Heart right ventricle (tissue), 16 donors: ENCODE measurements at regions not wholly inside any gene's neighbourhood (a gene's known extent, or its start where the extent isn't known, plus 50 kb on each side); places are given as distances from the start of the nearest gene placed in this dataset.
A peak's percentile ranks its signal among the peaks of the same experiment; 100 is the strongest.

Experiments used
- ATAC-seq, 8 donors: fragments of 200-7000 bp; cut with Tn5 transposase; one replicate each; pipeline ENCODE4 v1.9.1; 2020; ENCODE audit warnings: mild to moderate bottlenecking in 8 of 8, moderate library complexity in 8 of 8, moderate number of reproducible peaks in 1 of 8
- DNase-seq, 2 donors: peaks; one replicate each; pipeline ENCODE4 v3.0.0-alpha.2; 2020
- H3K27ac ChIP-seq, 10 donors: fragments of 200-600 bp; sonication (generic) in 2 of 10; one replicate each; pipeline versions ENCODE4 v1.5.0 to v1.8.0; 2020 to 2022; ENCODE audit warnings: mild to moderate bottlenecking in 3 of 10
- H3K27me3 ChIP-seq, 7 donors: fragments of 200-600 bp; one replicate each; pipeline ENCODE4 v1.8.0; 2021 to 2022; ENCODE audit warnings: mild to moderate bottlenecking in 2 of 7
- H3K36me3 ChIP-seq, 9 donors: fragments of 200-600 bp; sonication (generic) in 1 of 9; one replicate each; pipeline versions ENCODE4 v1.5.0 to v1.8.0; 2020 to 2022; ENCODE audit warnings: mild to moderate bottlenecking in 2 of 9
- H3K4me1 ChIP-seq, 9 donors: fragments of 200-600 bp; sonication (generic) in 1 of 9; one replicate each; pipeline versions ENCODE4 v1.5.0 to v1.8.0; 2020 to 2022; ENCODE audit warnings: mild to moderate bottlenecking in 4 of 9
- H3K4me3 ChIP-seq, 10 donors: fragments of 200-600 bp; sonication (generic) in 2 of 10; one replicate each; pipeline versions ENCODE4 v1.5.0 to v1.8.0; 2020 to 2022; ENCODE audit warnings: mild to moderate bottlenecking in 7 of 10, moderate library complexity in 2 of 10
- H3K9me3 ChIP-seq, 11 donors: fragments of 200-600 bp in 10 of 11; sonication (generic) in 2 of 11; one replicate each; pipeline versions ENCODE4 v1.5.0 to v1.8.0; 2013 to 2022; ENCODE audit warnings: mild to moderate bottlenecking in 2 of 11, control low read depth in 1 of 11, moderate library complexity in 1 of 11
- CTCF ChIP-seq, 9 donors: fragments of 200-600 bp; sonication (generic) in 2 of 9; IDR thresholded peaks; one replicate each; pipeline versions ENCODE4 v1.5.0 to v1.8.0; 2021 to 2022; ENCODE audit warnings: antibody characterized with exemption in 9 of 9, mild to moderate bottlenecking in 5 of 9, moderate library complexity in 1 of 9
- WGBS, 2 donors: extraction: QIAGEN DNeasy Blood & Tissue Kit; methylation state at CpG; one replicate each; pipeline ENCODE4 v1.1.7; 2013; ENCODE audit warnings: inconsistent platforms in 1 of 2; 5-methylcytosine and 5-hydroxymethylcytosine counted together
- intact Hi-C, 10 donors: fragments of 100-400 bp; cut with DNase I; formaldehyde crosslinking; loops; one replicate each; pipeline versions ENCODE4 v1.11.1 to v1.14.2; 2022
- donor health status: Arrhythmogenic right ventricular cardiomyopathy.
- donor health status: ischemic (EF 13 %, LVEDD 7.1; RV severe dilation, severe dysfunction).
- donor health status: healthy with polysubstance abuse.
- donor health status: DM: no; HTN: yes; CAD: no.
- donor health status: DM: no; HTN: no; CAD: no.
- donor health status: ischemic (EF 25% LVEDD 6.9; RV normal size, moderate dysfunction).
- donor health status: ischemic (EF 25% LVEDD 5.7; RV mildly dilated, moderate dysfunction).
- donor health status: healthy.
- donor health status: DM: yes; HTN: yes; CAD: no.
- donor health status: Ischemic cardiomyopathy.
- donor health status: ischemic (EF 35%, LVEDD 5.7; RV mildly dilated, moderate dysfunction).
- donor health status: nonischemic (EF 11% LVEDD 7.7; RV severe dilation, severe dysfunction).
- donor health status: DM: yes; HTN: yes; CAD: no.
- donor health status: PGD.
- donor health status: ischemic (EF 29% LVEDD 5.4; RV normal size, mild dysfunction).
- donor health status: nonischemic (EF 23%, LVEDD 6.1; RV moderate dilation, normal function).

GRCh38 chr4:137664046-137664387, 131.7 kb upstream of the PCDH18 start:
- ATAC-seq, result no peak
- intact Hi-C loops, result no loop called here

GRCh38 chr4:137663251-137664045, 131.2 kb upstream of the PCDH18 start:
- intact Hi-C loops, result no loop called here
- Histone ChIP-seq H3K4me3 (no peak overlapping the region), H3K27ac (peak overlapping the region in 1 of 10 donors; percentile 12), H3K9me3 (peaks cover 0 to 6% (median 0%) of the 10 kb centered on the region in 11 donors), H3K36me3 (no peaks in the 10 kb centered on the region), H3K4me1 (peaks cover 0 to 14% (median 2%) of the 10 kb centered on the region in 9 donors), H3K27me3 (no peaks in the 10 kb centered on the region)
- 68% methylated on average over 5 of the region's 5 CpGs for WGBS, 2 donors
- DNase-seq (no peak), ATAC-seq (peak in 2 of 8 donors; percentile 29 to 42)
- no peak for TF ChIP-seq CTCF (IDR thresholded peaks at IDR 0.05)

More at GRCh38 chr4:137664046-137664387, 131.7 kb upstream of the PCDH18 start:
- Histone ChIP-seq H3K9me3 (peaks cover 0 to 6% (median 0%) of the 10 kb centered on the region in 11 donors), H3K36me3 (no peaks in the 10 kb centered on the region), H3K4me3 (no peak overlapping the region), H3K27ac (peak overlapping the region in 1 of 10 donors; percentile 12), H3K4me1 (peaks cover 0 to 14% (median 2%) of the 10 kb centered on the region in 9 donors), H3K27me3 (no peaks in the 10 kb centered on the region)
- no peak for DNase-seq
- TF ChIP-seq CTCF (IDR thresholded peaks at IDR 0.05), result no peak
- 35 to 36% methylated on average over 1 of the region's 1 CpG for WGBS, 2 donors

GRCh38 chr4:137661693-137662092, 129.4 kb upstream of the PCDH18 start:
- DNase-seq (no peak), ATAC-seq (no peak)
- WGBS, 2 donors, result 84 to 90% methylated on average over 2 of the region's 2 CpGs
- Histone ChIP-seq H3K27me3 (no peaks in the 10 kb centered on the region), H3K27ac (no peak overlapping the region), H3K4me1 (peaks cover 0 to 14% (median 2%) of the 10 kb centered on the region in 9 donors), H3K36me3 (no peaks in the 10 kb centered on the region), H3K9me3 (peaks cover 0 to 6% (median 0%) of the 10 kb centered on the region in 11 donors), H3K4me3 (no peak overlapping the region)
- intact Hi-C loops, result no loop called here
- TF ChIP-seq CTCF (IDR thresholded peaks at IDR 0.05), result no peak

- 74 to 75% methylated on average over 4 of the region's 4 CpGs for WGBS, 2 donors
- Histone ChIP-seq H3K4me3 (no peak overlapping the region), H3K4me1 (peaks cover 0 to 14% (median 2%) of the 10 kb centered on the region in 9 donors), H3K27ac (no peak overlapping the region), H3K36me3 (no peaks in the 10 kb centered on the region), H3K9me3 (peaks cover 0 to 6% (median 0%) of the 10 kb centered on the region in 11 donors), H3K27me3 (no peaks in the 10 kb centered on the region)
- no peak for DNase-seq
- TF ChIP-seq CTCF (IDR thresholded peaks at IDR 0.05), result no peak
- ATAC-seq, result no peak
- intact Hi-C loops, result no loop called here
Observed at GRCh38 chr4:137660211-137660610, 127.9 kb upstream of the PCDH18 start.
